IMR-90 (cell line): ENCODE measurements at regions not wholly inside any gene's neighbourhood (a gene's known extent, or its start where the extent isn't known, plus 50 kb on each side); places are given as distances from the start of the nearest gene placed in this dataset.

Experiments
- ATAC-seq: fragments of 200-7000 bp; cut with Tn5 transposase; 2 replicates; pipeline ENCODE4 v1.9.1; 2020; ENCODE audit warnings: low read depth, mild to moderate bottlenecking, moderate library complexity
- BruUV-seq: library from RNA; stranded (reverse); fragments of 400-500 nt; replicated peaks from 2 replicates; lab custom pipeline; 2021; lab: Mats Ljungman, UMichigan
- CTCF ChIA-PET: fragments of 300-600 bp; formaldehyde crosslinking; extraction: SDS; loops from one replicate; lab custom pipeline; 2021; ENCODE audit warnings: antibody characterized with exemption; lab: Yijun Ruan, JAX
- POLR2A ChIA-PET: fragments of 300-600 bp; sonication (Branson Sonifier 250); formaldehyde crosslinking; loops from one replicate; lab custom pipeline; 2022; ENCODE audit warnings: antibody characterized with exemption; ENCODE audit not compliant: unreplicated experiment; lab: Charles Lee
- DNase-seq: peaks from one replicate; pipeline ENCODE4 v3.0.0; 2013
- H2AFZ ChIP-seq: replicated peaks from 2 replicates; pipeline ENCODE3; 2013; ENCODE audit warnings: low read length, mild to moderate bottlenecking; ENCODE audit not compliant: poor library complexity
- H2AK5ac ChIP-seq: 2 replicates; pipeline ENCODE4 v1.6.1; 2013; ENCODE audit warnings: low read depth, low read length, inconsistent platforms
- H2AK9ac ChIP-seq: replicated peaks from 2 replicates; pipeline ENCODE3; 2013; ENCODE audit warnings: mild to moderate bottlenecking, low read depth, low read length, moderate library complexity; ENCODE audit not compliant: poor library complexity
- H2BK120ac ChIP-seq: 2 replicates; pipeline ENCODE4 v1.6.1; 2013; ENCODE audit warnings: low read depth, low read length, inconsistent platforms
- H2BK15ac ChIP-seq: 3 replicates; pipeline ENCODE4 v1.6.1; 2013; ENCODE audit warnings: low read depth, low read length, inconsistent platforms
- H2BK20ac ChIP-seq: 2 replicates; pipeline ENCODE4 v1.6.1; 2013; ENCODE audit warnings: low read depth, mild to moderate bottlenecking, inconsistent platforms, low read length, moderate library complexity
- H2BK5ac ChIP-seq: 2 replicates; pipeline ENCODE4 v1.6.1; 2013; ENCODE audit warnings: mild to moderate bottlenecking, low read depth, low read length, inconsistent platforms; ENCODE audit not compliant: poor library complexity, severe bottlenecking
- H3K14ac ChIP-seq: replicated peaks from 2 replicates; pipeline ENCODE4 v1.6.1; 2013; ENCODE audit warnings: low read depth, low read length, inconsistent platforms
- H3K18ac ChIP-seq: 2 replicates; pipeline ENCODE4 v1.6.1; 2013; ENCODE audit warnings: low read depth, low read length, control low read depth
- H3K23ac ChIP-seq: 2 replicates; pipeline ENCODE4 v1.6.1; 2013; ENCODE audit warnings: low read depth, low read length, inconsistent platforms
- H3K27ac ChIP-seq: 2 replicates; pipeline ENCODE4 v1.5.1; 2013; ENCODE audit warnings: mild to moderate bottlenecking, control low read depth, low read length; ENCODE audit not compliant: insufficient read depth
- H3K27me3 ChIP-seq: 2 replicates; pipeline ENCODE4 v1.6.1; 2013; ENCODE audit warnings: low read length; ENCODE audit not compliant: control insufficient read depth, insufficient read depth
- H3K36me3 ChIP-seq: 2 replicates; pipeline ENCODE4 v1.6.1; 2013; ENCODE audit warnings: low read length, mixed read lengths; ENCODE audit not compliant: control insufficient read depth, insufficient read depth
- H3K4ac ChIP-seq: 2 replicates; pipeline ENCODE4 v1.6.1; 2013; ENCODE audit warnings: low read depth, low read length, inconsistent platforms
- H3K4me1 ChIP-seq: 2 replicates; pipeline ENCODE4 v1.6.1; 2013; ENCODE audit warnings: low read length, mixed read lengths; ENCODE audit not compliant: control insufficient read depth, insufficient read depth
- H3K4me2 ChIP-seq: 2 replicates; pipeline ENCODE4 v1.6.1; 2013; ENCODE audit warnings: low read depth, mild to moderate bottlenecking, control low read depth, low read length, moderate library complexity
- H3K4me3 ChIP-seq: 2 replicates; pipeline ENCODE4 v1.5.1; 2013; ENCODE audit warnings: low read depth, mild to moderate bottlenecking, control low read depth, low read length, moderate library complexity; ENCODE audit not compliant: insufficient read depth
- H3K56ac ChIP-seq: 2 replicates; pipeline ENCODE4 v1.6.1; 2013; ENCODE audit warnings: low read length, inconsistent platforms; ENCODE audit not compliant: insufficient read depth; ENCODE audit errors: extremely low read depth
- H3K79me1 ChIP-seq, 2 experiments: 2 replicates each; pipeline ENCODE4 v1.6.1; 2013; ENCODE audit warnings: low read length in 2 of 2, inconsistent platforms in 1 of 2, low read depth in 1 of 2
- H3K9ac ChIP-seq: 2 replicates; pipeline ENCODE4 v1.6.1; 2013; ENCODE audit warnings: low read depth, low read length, control low read depth
- H3K9me1 ChIP-seq: 2 replicates; pipeline ENCODE4 v1.6.1; 2013; ENCODE audit warnings: low read length, inconsistent platforms; ENCODE audit not compliant: insufficient read depth
- H3K9me3 ChIP-seq: 2 replicates; pipeline ENCODE4 v1.6.1; 2013; ENCODE audit warnings: low read length; ENCODE audit not compliant: control insufficient read depth, insufficient read depth
- H4K20me1 ChIP-seq: 2 replicates; pipeline ENCODE4 v1.6.1; 2013; ENCODE audit warnings: low read length, inconsistent platforms; ENCODE audit not compliant: insufficient read depth
- H4K5ac ChIP-seq: 2 replicates; pipeline ENCODE4 v1.6.1; 2013; ENCODE audit warnings: mild to moderate bottlenecking, low read depth, low read length, control low read depth
- H4K8ac ChIP-seq, 2 experiments: 2 replicates each; pipeline ENCODE4 v1.6.1; 2013; ENCODE audit warnings: low read depth in 2 of 2, low read length in 2 of 2, control low read depth in 1 of 2, inconsistent platforms in 1 of 2
- H4K91ac ChIP-seq: 2 replicates; pipeline ENCODE4 v1.6.1; 2013; ENCODE audit warnings: low read depth, low read length, inconsistent platforms; ENCODE audit not compliant: insufficient read depth
- MAFK ChIP-seq: IDR thresholded peaks from 2 replicates; pipeline ENCODE4 v1.6.1; 2012; ENCODE audit warnings: low read depth, low read length, improper control_type of control experiment
- RAD21 ChIP-seq: IDR thresholded peaks from 2 replicates; pipeline ENCODE4 v1.6.1; 2012; ENCODE audit warnings: low read length, improper control_type of control experiment
- WGBS, 2 experiments: methylation state at CpG; one replicate each; pipeline versions ENCODE4 v1.1.5 to v1.1.7; 2013; ENCODE audit warnings: missing lambda C conversion rate in 2 of 2; ENCODE audit not compliant: insufficient read length in 1 of 2; ENCODE audit errors: extremely low coverage in 2 of 2; 5-methylcytosine and 5-hydroxymethylcytosine counted together
- dilution Hi-C: fragments of 300-500 bp; cut with HindIII; formaldehyde crosslinking; loops from one replicate; pipeline ENCODE4 v1.14.3; 2018; ENCODE audit warnings: low sequenced_read_pairs; ENCODE audit not compliant: unreplicated experiment
- in situ Hi-C: fragments of 300-500 bp; cut with MboI; formaldehyde crosslinking; loops from 3 replicates; pipeline ENCODE4 v1.14.3; 2019; ENCODE audit warnings: low sequenced_read_pairs, inconsistent platforms, mixed read lengths
- intact Hi-C: fragments of 100-400 bp; cut with micrococcal nuclease; formaldehyde crosslinking; loops from 2 replicates; pipeline ENCODE4 v1.10.0; 2022

GRCh38 chr11:110377434-110377833, 52.3 kb upstream of the FDX1 start:
- H2AFZ ChIP-seq, result no peak overlapping the region
- intact Hi-C loops, result loop anchor here (5.0 kb wide), 2 partner anchors 55 to 525 kb away; no protein-coding TSS in a partner anchor
- no peak overlapping the region for H3K23ac ChIP-seq
- no peak for DNase-seq
- H3K9ac ChIP-seq, result no peak overlapping the region
- H3K27me3 ChIP-seq, result no peaks in the 10 kb centered on the region
- H3K4me2 ChIP-seq, result no peak overlapping the region
- H3K27ac ChIP-seq, result no peak overlapping the region
- H3K4ac ChIP-seq, result no peak overlapping the region
- no TSS peak for BruUV-seq
- no CpG with 5 or more reads among the region's 3 CpGs for WGBS, 2 experiments
- no peaks in the 10 kb centered on the region for H3K79me1 ChIP-seq
- ChIA-PET POLR2A (no interaction called here), CTCF (interaction anchor here (0.8 to 1.2 kb wide), 4 partner anchors 49 to 178 kb away, joined by 3 to 9 read pairs (median 4); no protein-coding TSS in a partner anchor)
- H2BK120ac ChIP-seq, result no peak overlapping the region
- no peak overlapping the region for H4K91ac ChIP-seq
- TF ChIP-seq MAFK (no peak), RAD21 (no peak)
- H3K9me3 ChIP-seq, result no peaks in the 10 kb centered on the region
- H3K18ac ChIP-seq, result no peak overlapping the region
- in situ Hi-C loops, result loop anchor here (10.0 kb wide), 1 partner anchor 423 kb away; no protein-coding TSS in a partner anchor
- H3K4me3 ChIP-seq, result no peak overlapping the region
- no peak overlapping the region for H2BK20ac ChIP-seq
- no peak overlapping the region for H2AK5ac ChIP-seq
- no peak overlapping the region for H2BK5ac ChIP-seq
- no peak overlapping the region for H2AK9ac ChIP-seq
- H3K36me3 ChIP-seq, result no peaks in the 10 kb centered on the region
- peaks cover 6% of the 10 kb centered on the region for H3K4me1 ChIP-seq
- dilution Hi-C loops, result no loop called here
- H3K9me1 ChIP-seq, result peaks cover 4% of the 10 kb centered on the region; the same call in 1 of the 2 replicates
- no peak overlapping the region for H4K8ac ChIP-seq
- no peaks in the 10 kb centered on the region for H4K20me1 ChIP-seq
- no peak overlapping the region for H4K5ac ChIP-seq
- H2BK15ac ChIP-seq, result no peak overlapping the region
- no peak overlapping the region for H3K14ac ChIP-seq
- ATAC-seq, result no peak
- no peak overlapping the region for H3K56ac ChIP-seq
